Lung microvascular endothelial cell (primary cell): ENCODE measurements at regions not wholly inside any gene's neighbourhood (a gene's known extent, or its start where the extent isn't known, plus 50 kb on each side); places are given as distances from the start of the nearest gene placed in this dataset.
"Not testable (repeated sequence)": the region's sequence is repeated elsewhere in the genome, so short reads cannot be mapped to it uniquely, and the experiment has no call there.

Experiments used
- DNase-seq, 2 donors: peaks; one replicate each; pipeline versions ENCODE4 v3.0.0 to v3.0.0-alpha.2; 2010; ENCODE audit warnings: low read depth in 2 of 2

DNA sequence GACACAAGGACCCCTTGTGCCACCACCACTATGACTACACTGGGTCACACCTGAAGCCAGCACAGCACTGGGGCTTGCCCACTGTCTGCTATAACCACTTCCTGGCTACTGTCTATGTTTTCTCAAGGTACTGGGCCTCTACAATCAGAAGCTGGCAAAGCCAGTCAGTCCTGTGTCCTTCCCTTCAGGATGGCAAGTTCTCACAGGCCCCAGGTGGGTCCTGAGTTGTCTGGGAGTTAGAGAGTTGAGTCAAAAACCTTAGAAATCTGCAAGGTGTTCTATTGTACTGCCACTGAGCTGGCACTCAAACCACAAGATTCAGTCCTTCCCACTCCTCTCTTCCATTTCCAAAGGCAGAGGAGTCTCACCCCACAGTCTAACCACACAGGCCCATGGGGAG lies 705.5 kb downstream of the IPMK start:
- no peak for DNase-seq

- not testable (repeated sequence) for DNase-seq
Observed at GRCh38 chr10:57551774-57552173, 715.9 kb downstream of the IPMK start.

GRCh38 chr10:57535306-57535705 lies 732.4 kb downstream of the IPMK start:
- no peak for DNase-seq

DNA sequence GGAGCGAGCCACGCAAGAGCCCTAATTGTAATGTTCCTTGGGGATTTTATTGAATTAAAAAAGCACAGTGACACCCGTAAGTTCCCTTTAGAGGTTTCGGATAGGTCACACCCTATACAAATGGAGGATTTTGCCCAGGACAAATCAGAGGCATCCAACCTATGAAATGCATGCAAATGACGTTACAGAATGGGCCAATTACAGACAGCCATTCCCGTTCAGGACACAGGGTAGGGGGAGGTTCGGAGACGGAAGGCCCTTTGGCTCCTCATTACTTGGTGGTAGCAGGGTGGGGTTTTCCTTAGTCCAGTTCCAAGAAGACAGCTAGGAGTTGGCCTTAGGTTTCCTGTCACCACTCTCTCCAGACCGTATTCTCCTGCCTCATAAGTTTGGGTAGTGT lies 754.1 kb downstream of the IPMK start:
- DNase-seq = no peak

- DNase-seq = no peak
Observed at GRCh38 chr10:57507788-57508187, 759.9 kb downstream of the IPMK start.

GRCh38 chr10:57506414-57507094 lies 761.1 kb downstream of the IPMK start:
- DNase-seq = no peak

DNA sequence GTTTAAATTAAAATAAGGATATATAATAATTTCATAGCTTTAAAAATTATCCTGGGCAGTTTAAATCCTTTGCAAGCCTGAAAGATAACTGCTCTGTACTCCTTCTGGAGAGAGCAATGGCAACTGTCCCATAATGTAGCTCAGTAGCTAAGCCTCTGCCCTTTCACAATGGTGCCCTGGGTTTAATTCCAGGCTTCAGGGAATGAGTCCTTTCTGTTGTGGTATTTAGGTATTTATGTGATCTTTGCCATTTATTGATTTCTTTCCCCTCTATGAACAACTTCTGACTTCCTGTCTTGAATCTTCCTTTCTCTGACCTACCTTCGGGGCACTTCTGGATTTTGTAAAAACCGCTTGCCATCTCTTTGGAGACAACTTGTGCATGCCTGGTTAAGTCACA lies 773.2 kb downstream of the IPMK start:
- DNase-seq = no peak

- DNase-seq = no peak
Observed at GRCh38 chr10:57482259-57482658, 785.4 kb downstream of the IPMK start.

GRCh38 chr10:57472823-57473619 lies 794.7 kb downstream of the IPMK start:
- no peak for DNase-seq

DNA sequence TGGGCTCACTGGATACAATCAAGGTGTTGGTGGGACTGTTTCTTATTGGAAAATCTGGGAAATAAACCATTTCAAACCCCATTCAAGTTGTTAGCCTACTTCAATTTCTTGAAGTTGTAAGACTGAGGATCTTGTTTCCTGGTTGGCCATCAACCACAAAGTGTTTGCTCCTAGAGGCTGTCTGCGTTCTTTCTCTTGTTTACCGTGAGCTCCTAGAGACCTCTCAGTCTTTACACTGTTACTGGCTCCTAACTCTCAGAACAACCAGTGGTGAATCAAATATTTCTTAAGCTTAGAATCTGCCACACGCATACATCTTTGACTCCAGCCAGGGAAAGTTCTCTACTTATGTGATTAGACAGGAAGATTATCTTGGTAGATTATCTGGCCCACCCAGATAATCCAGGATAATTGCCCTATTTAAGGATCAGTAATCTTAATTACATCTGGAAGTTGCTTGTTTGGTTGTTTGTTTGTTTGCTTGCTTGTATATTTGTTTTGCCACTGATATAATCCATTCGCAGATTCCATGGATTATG lies 798.7 kb downstream of the IPMK start:
- DNase-seq = no peak

GRCh38 chr10:57465155-57465554 lies 802.5 kb downstream of the IPMK start:
- no peak for DNase-seq

DNA sequence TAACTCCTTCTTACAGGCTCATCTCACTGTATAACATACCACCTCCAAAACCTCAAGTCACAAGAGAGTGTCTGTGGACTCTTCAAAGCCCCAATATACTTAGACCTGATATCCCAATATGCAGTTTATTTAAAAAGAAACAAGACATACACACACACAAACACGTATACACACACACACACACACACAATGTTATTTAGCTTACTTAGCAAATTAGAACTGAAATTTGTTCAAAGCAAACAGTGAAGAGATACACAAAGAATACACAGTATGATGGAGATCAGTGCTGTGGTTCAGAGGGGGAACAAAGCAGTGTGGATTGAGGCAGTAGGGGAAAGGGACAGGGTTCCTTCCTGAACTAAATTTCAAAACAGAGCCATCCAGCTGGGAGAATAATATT lies 807.2 kb downstream of the IPMK start:
- no peak for DNase-seq

DNA sequence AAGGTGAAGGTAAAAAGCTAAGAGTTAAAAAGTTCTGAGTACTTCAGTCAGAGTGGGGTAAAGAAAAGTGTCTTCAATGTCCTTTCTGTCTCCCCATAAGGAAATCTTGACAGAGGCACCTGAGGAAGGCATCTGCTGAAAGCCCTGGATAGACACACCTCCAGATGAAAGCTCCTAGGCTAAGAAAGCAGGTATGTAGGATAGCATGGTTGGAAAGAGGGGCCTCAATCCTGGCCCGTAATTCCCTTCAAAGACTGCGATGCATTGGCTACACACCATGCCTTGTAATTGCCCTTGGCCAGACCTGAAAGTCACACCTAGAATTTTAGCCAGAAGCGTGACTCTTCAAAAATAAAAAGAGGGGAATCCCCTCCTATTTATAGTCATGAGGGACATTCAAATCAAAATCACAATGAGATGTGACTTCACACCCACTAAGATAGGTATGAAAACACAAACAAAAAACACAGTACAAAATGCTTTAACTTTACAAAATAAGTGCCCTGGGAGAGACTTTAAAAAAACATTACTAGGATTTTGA lies 809.7 kb downstream of the IPMK start:
- DNase-seq = no peak

- no peak for DNase-seq
Observed at GRCh38 chr10:57430376-57430775, 837.3 kb downstream of the IPMK start.

- no peak for DNase-seq
Observed at GRCh38 chr10:57420881-57421280, 846.8 kb downstream of the IPMK start.

GRCh38 chr10:57418476-57418875 lies 849.2 kb downstream of the IPMK start:
- DNase-seq = no peak

DNA sequence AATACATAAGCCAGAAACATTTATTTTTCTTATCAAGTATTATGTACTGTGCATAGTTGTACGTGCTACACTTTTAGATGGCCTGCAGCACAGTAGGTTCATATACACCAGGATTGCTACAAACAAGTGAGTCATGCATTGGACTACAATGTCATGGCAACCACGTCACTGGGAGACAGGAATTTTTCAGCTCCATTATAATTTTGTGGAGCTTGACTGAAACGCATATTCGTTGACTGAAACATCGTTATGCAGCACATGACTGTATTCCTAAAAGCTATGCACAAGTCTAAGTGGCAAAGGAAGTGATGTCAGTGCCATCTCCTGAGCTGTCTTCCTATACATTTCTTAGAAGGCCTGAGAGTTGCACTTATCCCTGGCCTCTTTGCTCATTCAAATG lies 871.8 kb downstream of the IPMK start:
- no peak for DNase-seq

DNA sequence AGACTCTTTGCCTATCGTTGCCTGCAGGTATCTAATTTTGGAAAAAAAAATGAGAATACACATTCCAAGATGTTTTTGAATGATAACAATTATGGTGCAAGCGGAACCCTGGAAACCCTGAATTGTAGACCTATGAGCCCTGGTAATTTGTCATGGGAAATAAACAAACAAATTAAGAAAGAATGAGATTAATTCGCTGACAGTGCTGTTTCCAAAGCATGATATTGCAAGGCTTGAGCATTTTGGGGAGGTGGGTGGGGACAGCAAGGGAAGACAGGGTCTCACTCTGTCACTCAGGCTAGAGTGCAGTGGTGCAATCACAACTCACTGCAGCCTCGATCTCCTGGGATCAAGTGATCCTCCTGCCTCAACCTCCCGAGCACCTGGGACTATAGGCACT lies 900.3 kb downstream of the IPMK start:
- DNase-seq = no peak

DNA sequence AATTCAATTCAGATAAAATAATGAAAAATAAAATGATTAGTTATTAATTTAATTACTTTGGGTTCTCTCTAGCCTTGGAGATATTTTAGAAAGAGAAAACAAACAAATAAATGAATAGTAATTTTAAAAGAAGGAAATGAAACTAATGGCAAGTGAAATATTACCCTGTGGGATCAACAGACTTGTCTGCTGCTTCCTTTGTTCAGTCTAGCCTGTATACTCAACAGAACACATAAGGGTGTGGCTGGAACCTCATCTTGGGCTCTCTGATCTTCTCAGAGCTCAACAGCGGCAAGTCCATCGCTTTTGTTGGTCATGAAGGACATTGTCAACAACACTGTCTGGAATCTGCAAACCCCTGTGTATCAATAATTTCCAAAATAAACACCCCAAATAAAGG lies 904.9 kb downstream of the IPMK start:
- DNase-seq = no peak

GRCh38 chr10:57353403-57354003 lies 914.2 kb downstream of the IPMK start:
- DNase-seq = no peak

DNA sequence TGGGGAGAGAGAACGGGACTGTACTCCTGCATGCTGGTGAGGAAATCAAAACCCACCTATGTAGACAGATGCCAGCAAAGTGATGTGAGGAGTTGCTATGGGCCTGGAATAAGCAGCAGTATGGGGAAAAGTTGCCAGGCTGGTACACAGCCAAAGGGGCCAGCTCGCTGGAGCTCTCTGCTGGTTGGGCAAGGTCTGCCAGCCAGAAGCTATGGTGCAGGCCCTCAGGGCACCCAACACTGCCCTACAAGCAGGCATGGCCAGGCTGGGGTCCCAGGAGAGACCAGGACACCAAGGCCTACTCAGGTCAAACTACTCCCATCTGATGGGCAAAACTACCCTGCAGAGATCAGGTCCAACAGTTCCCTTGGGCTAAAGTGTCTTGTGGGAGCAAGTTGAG lies 916.6 kb downstream of the IPMK start:
- DNase-seq = no peak

- no peak for DNase-seq
Observed at GRCh38 chr10:57341294-57341693, 926.4 kb downstream of the IPMK start.
